Peyer's patch (tissue), 4 donors: ENCODE measurements at regions not wholly inside any gene's neighbourhood (a gene's known extent, or its start where the extent isn't known, plus 50 kb on each side); places are given as distances from the start of the nearest gene placed in this dataset.

Experiments used
- CTCF ChIP-seq, 6 experiments: fragments of 450-650 bp in 4 of 6; fragments of 200-600 bp in 2 of 6; sonication (generic) in 1 of 6; IDR thresholded peaks; one replicate each; pipeline ENCODE4 v1.5.1; 2017 to 2019; ENCODE audit warnings: antibody characterized with exemption in 6 of 6, mild to moderate bottlenecking in 3 of 6, moderate library complexity in 1 of 6
- POLR2A ChIP-seq, 2 donors: fragments of 450-650 bp; IDR thresholded peaks; one replicate each; pipeline ENCODE4 v1.5.1; 2017; ENCODE audit warnings: antibody characterized with exemption in 2 of 2, mild to moderate bottlenecking in 2 of 2, moderate library complexity in 2 of 2

GRCh38 chr6:155974811-155975323 is 519.2 kb upstream of the NOX3 start:
- no peak for TF ChIP-seq CTCF (IDR thresholded peaks at IDR 0.05)
- TF ChIP-seq POLR2A (IDR thresholded peaks at IDR 0.05), result no peak
